ENCODE measurements at regions not wholly inside any gene's neighbourhood (a gene's known extent, or its start where the extent isn't known, plus 50 kb on each side); places are given as distances from the start of the nearest gene placed in this dataset.

- no peak overlapping the region for H3K9ac ChIP-seq (ENCODE audit: low read length in 3 of 3)
- H3K27ac ChIP-seq (ENCODE audit: low read depth in 2 of 2, low read length in 2 of 2): no peak overlapping the region
- H3K9me3 ChIP-seq (ENCODE audit: control insufficient read depth in 2 of 3, insufficient read depth in 1 of 3, low read length in 3 of 3): no peaks in the 10 kb centered on the region
- FAIRE-seq: no peak
- intact Hi-C loops (cut with DNase I): no loop called here
- H3K4me3 ChIP-seq (ENCODE audit: low read length in 3 of 3): no peak overlapping the region
- TF ChIP-seq CTCF (IDR thresholded peaks at IDR 0.05; ENCODE audit: borderline replicate concordance, extremely low read depth, insufficient read depth): no peak
- DNase-seq: no peak
- peaks cover 0 to 2% (median 0%) of the 10 kb centered on the region in 3 donors for H3K4me1 ChIP-seq (ENCODE audit: control insufficient read depth in 2 of 3, insufficient read depth in 2 of 3, low read depth in 1 of 3, low read length in 3 of 3)
- H3K27me3 ChIP-seq (ENCODE audit: control insufficient read depth, insufficient read depth, low read length): no peaks in the 10 kb centered on the region
- H3K36me3 ChIP-seq (ENCODE audit: control insufficient read depth in 2 of 3, insufficient read depth in 3 of 3, low read length in 3 of 3): no peaks in the 10 kb centered on the region
Observed at GRCh38 chr2:176851889-176852483, 360.6 kb upstream of the HNRNPA3 start.

- no peak overlapping the region for H3K9ac ChIP-seq (ENCODE audit: low read length in 3 of 3)
- intact Hi-C loops (cut with DNase I): no loop called here
- no peaks in the 10 kb centered on the region for H3K36me3 ChIP-seq (ENCODE audit: control insufficient read depth in 2 of 3, insufficient read depth in 3 of 3, low read length in 3 of 3)
- no peaks in the 10 kb centered on the region for H3K9me3 ChIP-seq (ENCODE audit: control insufficient read depth in 2 of 3, insufficient read depth in 1 of 3, low read length in 3 of 3)
- no peak overlapping the region for H3K27ac ChIP-seq (ENCODE audit: low read depth in 2 of 2, low read length in 2 of 2)
- no peak for TF ChIP-seq CTCF (IDR thresholded peaks at IDR 0.05; ENCODE audit: borderline replicate concordance, extremely low read depth, insufficient read depth)
- H3K27me3 ChIP-seq (ENCODE audit: control insufficient read depth, insufficient read depth, low read length): no peaks in the 10 kb centered on the region
- peaks cover 0 to 2% (median 0%) of the 10 kb centered on the region in 3 donors for H3K4me1 ChIP-seq (ENCODE audit: control insufficient read depth in 2 of 3, insufficient read depth in 2 of 3, low read depth in 1 of 3, low read length in 3 of 3)
- DNase-seq: no peak
- FAIRE-seq: no peak
- H3K4me3 ChIP-seq (ENCODE audit: low read length in 3 of 3): no peak overlapping the region
Observed at GRCh38 chr2:176852667-176853066, 359.9 kb upstream of the HNRNPA3 start.

- no peaks in the 10 kb centered on the region for H3K27me3 ChIP-seq (ENCODE audit: control insufficient read depth, insufficient read depth, low read length)
- H3K4me1 ChIP-seq (ENCODE audit: control insufficient read depth in 2 of 3, insufficient read depth in 2 of 3, low read depth in 1 of 3, low read length in 3 of 3): peaks cover 0 to 2% (median 0%) of the 10 kb centered on the region in 3 donors
- H3K36me3 ChIP-seq (ENCODE audit: control insufficient read depth in 2 of 3, insufficient read depth in 3 of 3, low read length in 3 of 3): no peaks in the 10 kb centered on the region
- no peak overlapping the region for H3K27ac ChIP-seq (ENCODE audit: low read depth in 2 of 2, low read length in 2 of 2)
- no peak for TF ChIP-seq CTCF (IDR thresholded peaks at IDR 0.05; ENCODE audit: borderline replicate concordance, extremely low read depth, insufficient read depth)
- no peaks in the 10 kb centered on the region for H3K9me3 ChIP-seq (ENCODE audit: control insufficient read depth in 2 of 3, insufficient read depth in 1 of 3, low read length in 3 of 3)
- FAIRE-seq (no peak), DNase-seq (no peak)
- H3K9ac ChIP-seq (ENCODE audit: low read length in 3 of 3): no peak overlapping the region
- intact Hi-C loops (cut with DNase I): no loop called here
- H3K4me3 ChIP-seq (ENCODE audit: low read length in 3 of 3): no peak overlapping the region
Observed at GRCh38 chr2:176854062-176854461, 358.5 kb upstream of the HNRNPA3 start.

- Histone ChIP-seq H3K9me3 (ENCODE audit: control insufficient read depth in 2 of 3, insufficient read depth in 1 of 3, low read length in 3 of 3) (no peaks in the 10 kb centered on the region), H3K27me3 (ENCODE audit: control insufficient read depth, insufficient read depth, low read length) (no peaks in the 10 kb centered on the region), H3K4me1 (ENCODE audit: control insufficient read depth in 2 of 3, insufficient read depth in 2 of 3, low read depth in 1 of 3, low read length in 3 of 3) (peaks cover 0 to 2% (median 0%) of the 10 kb centered on the region in 3 donors), H3K4me3 (ENCODE audit: low read length in 3 of 3) (no peak overlapping the region), H3K9ac (ENCODE audit: low read length in 3 of 3) (no peak overlapping the region), H3K36me3 (ENCODE audit: control insufficient read depth in 2 of 3, insufficient read depth in 3 of 3, low read length in 3 of 3) (no peaks in the 10 kb centered on the region), H3K27ac (ENCODE audit: low read depth in 2 of 2, low read length in 2 of 2) (no peak overlapping the region)
- intact Hi-C loops (cut with DNase I): no loop called here
- no peak for TF ChIP-seq CTCF (IDR thresholded peaks at IDR 0.05; ENCODE audit: borderline replicate concordance, extremely low read depth, insufficient read depth)
- FAIRE-seq (no peak), DNase-seq (no peak)
Observed at GRCh38 chr2:176854878-176855277, 357.7 kb upstream of the HNRNPA3 start.
